ENCODE measurements at regions not wholly inside any gene's neighbourhood (a gene's known extent, or its start where the extent isn't known, plus 50 kb on each side); places are given as distances from the start of the nearest gene placed in this dataset.

GRCh38 chr20:53813636-53814035 is 220.0 kb upstream of the ZNF217 start:
- TF ChIP-seq CTCF (IDR thresholded peaks at IDR 0.05) (no peak), POLR2A (IDR thresholded peaks at IDR 0.05) (no peak)

All from right lobe of liver (tissue), 4 donors.